Esophagus muscularis mucosa (tissue), 4 donors: ENCODE measurements at regions not wholly inside any gene's neighbourhood (a gene's known extent, or its start where the extent isn't known, plus 50 kb on each side); places are given as distances from the start of the nearest gene placed in this dataset.

Source experiments
- EP300 ChIP-seq: sonication (generic); formaldehyde crosslinking; IDR thresholded peaks from one replicate; pipeline ENCODE4 v1.6.1; 2017; ENCODE audit warnings: antibody characterized with exemption
- POLR2A ChIP-seq: fragments of 450-650 bp; IDR thresholded peaks from one replicate; pipeline ENCODE4 v1.6.1; 2017; ENCODE audit warnings: antibody characterized with exemption, moderate library complexity, mild to moderate bottlenecking, low read depth
- TF ChIP-seq, protein P1 (sequence below), 3 experiments: fragments of 200-600 bp in 2 of 3; fragments of 450-650 bp in 1 of 3; sonication (generic) in 2 of 3; IDR thresholded peaks; one replicate each; pipeline ENCODE4 v1.5.1; 2017 to 2019; ENCODE audit warnings: antibody characterized with exemption in 3 of 3, mild to moderate bottlenecking in 2 of 3, moderate library complexity in 1 of 3

DNA sequence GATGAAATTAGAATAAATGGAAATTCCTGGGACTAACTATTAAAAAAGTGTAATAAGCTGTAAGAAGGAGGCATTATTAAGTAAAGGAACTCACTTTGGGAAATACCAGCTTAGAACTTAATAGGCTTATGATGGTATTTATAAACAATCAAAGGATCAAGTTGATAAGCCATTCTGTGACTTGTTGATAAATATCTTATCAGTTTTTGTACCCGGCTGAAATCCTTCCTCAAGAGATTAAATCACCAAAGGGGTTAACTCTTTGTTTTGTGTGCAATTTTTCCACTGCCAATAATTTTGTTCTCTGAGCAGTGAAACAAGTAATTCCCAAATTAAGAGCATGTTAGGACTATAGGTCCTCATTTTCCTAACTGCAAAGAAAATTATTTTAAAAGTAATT, 70.7 kb upstream of the BDP1 start:
- TF ChIP-seq, protein P1, sequence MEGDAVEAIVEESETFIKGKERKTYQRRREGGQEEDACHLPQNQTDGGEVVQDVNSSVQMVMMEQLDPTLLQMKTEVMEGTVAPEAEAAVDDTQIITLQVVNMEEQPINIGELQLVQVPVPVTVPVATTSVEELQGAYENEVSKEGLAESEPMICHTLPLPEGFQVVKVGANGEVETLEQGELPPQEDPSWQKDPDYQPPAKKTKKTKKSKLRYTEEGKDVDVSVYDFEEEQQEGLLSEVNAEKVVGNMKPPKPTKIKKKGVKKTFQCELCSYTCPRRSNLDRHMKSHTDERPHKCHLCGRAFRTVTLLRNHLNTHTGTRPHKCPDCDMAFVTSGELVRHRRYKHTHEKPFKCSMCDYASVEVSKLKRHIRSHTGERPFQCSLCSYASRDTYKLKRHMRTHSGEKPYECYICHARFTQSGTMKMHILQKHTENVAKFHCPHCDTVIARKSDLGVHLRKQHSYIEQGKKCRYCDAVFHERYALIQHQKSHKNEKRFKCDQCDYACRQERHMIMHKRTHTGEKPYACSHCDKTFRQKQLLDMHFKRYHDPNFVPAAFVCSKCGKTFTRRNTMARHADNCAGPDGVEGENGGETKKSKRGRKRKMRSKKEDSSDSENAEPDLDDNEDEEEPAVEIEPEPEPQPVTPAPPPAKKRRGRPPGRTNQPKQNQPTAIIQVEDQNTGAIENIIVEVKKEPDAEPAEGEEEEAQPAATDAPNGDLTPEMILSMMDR (IDR thresholded peaks at IDR 0.05): no peak
- TF ChIP-seq EP300: no peak
- TF ChIP-seq POLR2A: no peak
